Hematopoietic multipotent progenitor cell treated with erythropoietin and hydrocortisone succinate and interleukin-3 and kit ligand, for 15 days (in vitro differentiated cells): ENCODE measurements at regions not wholly inside any gene's neighbourhood (a gene's known extent, or its start where the extent isn't known, plus 50 kb on each side); places are given as distances from the start of the nearest gene placed in this dataset.

Experiments
- DNase-seq: peaks from one replicate; pipeline ENCODE4 v3.0.0-alpha.2; 2015; ENCODE audit warnings: low spot score

- DNase-seq: no peak
Observed at GRCh38 chr2:16615687-16616615, 49.7 kb downstream of the CYRIA start.

GRCh38 chr2:16615246-16615645, 50.4 kb downstream of the CYRIA start:
- no peak for DNase-seq

- no peak for DNase-seq
Observed at GRCh38 chr2:16614314-16614860, 51.2 kb downstream of the CYRIA start.

GRCh38 chr2:16613539-16614011, 52.1 kb downstream of the CYRIA start:
- peak; percentile 4 for DNase-seq

- DNase-seq: no peak
Observed at GRCh38 chr2:16612490-16612889, 53.1 kb downstream of the CYRIA start.

- no peak for DNase-seq
Observed at GRCh38 chr2:16609786-16610185, 55.8 kb downstream of the CYRIA start.

- DNase-seq: peak; percentile 57
Observed at GRCh38 chr2:16608661-16609643, 56.7 kb downstream of the CYRIA start.

GRCh38 chr2:16607301-16607700, 58.3 kb downstream of the CYRIA start:
- DNase-seq: no peak

GRCh38 chr2:16604236-16604635, 61.4 kb downstream of the CYRIA start:
- no peak for DNase-seq

- no peak for DNase-seq
Observed at GRCh38 chr2:16591370-16591933, 74.2 kb downstream of the CYRIA start.

- DNase-seq: no peak
Observed at GRCh38 chr2:16589465-16589864, 76.2 kb downstream of the CYRIA start.

GRCh38 chr2:16588565-16588964, 77.1 kb downstream of the CYRIA start:
- no peak for DNase-seq

- no peak for DNase-seq
Observed at GRCh38 chr2:16587601-16588000, 78.0 kb downstream of the CYRIA start.

- DNase-seq: no peak
Observed at GRCh38 chr2:16584824-16585540, 80.7 kb downstream of the CYRIA start.

- no peak for DNase-seq
Observed at GRCh38 chr2:16584084-16584483, 81.5 kb downstream of the CYRIA start.

GRCh38 chr2:16581241-16581640, 84.4 kb downstream of the CYRIA start:
- no peak for DNase-seq

GRCh38 chr2:16578081-16578480, 87.6 kb downstream of the CYRIA start:
- no peak for DNase-seq

- DNase-seq: no peak
Observed at GRCh38 chr2:16570516-16570915, 95.1 kb downstream of the CYRIA start.

GRCh38 chr2:16568998-16569784, 96.4 kb downstream of the CYRIA start:
- DNase-seq: no peak

GRCh38 chr2:16566701-16567100, 98.9 kb downstream of the CYRIA start:
- no peak for DNase-seq
